Upper lobe of right lung (tissue), 1 donor: ENCODE measurements at regions not wholly inside any gene's neighbourhood (a gene's known extent, or its start where the extent isn't known, plus 50 kb on each side); places are given as distances from the start of the nearest gene placed in this dataset.

Source experiments
- ATAC-seq: fragments of 200-7000 bp; cut with Tn5 transposase; one replicate; pipeline ENCODE4 v1.9.1; 2020; ENCODE audit warnings: mild to moderate bottlenecking, moderate library complexity
- DNase-seq: peaks from one replicate; pipeline ENCODE4 v3.0.0-alpha.2; 2020
- H3K27ac ChIP-seq: fragments of 200-600 bp; one replicate; pipeline ENCODE4 v1.8.0; 2022
- H3K27me3 ChIP-seq: fragments of 200-600 bp; one replicate; pipeline ENCODE4 v1.8.0; 2022; ENCODE audit warnings: mild to moderate bottlenecking
- H3K36me3 ChIP-seq: fragments of 200-600 bp; one replicate; pipeline ENCODE4 v1.8.0; 2022
- H3K4me1 ChIP-seq: fragments of 200-600 bp; one replicate; pipeline ENCODE4 v1.8.0; 2022
- H3K4me3 ChIP-seq: fragments of 200-600 bp; one replicate; pipeline ENCODE4 v1.8.0; 2022; ENCODE audit warnings: mild to moderate bottlenecking
- H3K9me3 ChIP-seq: fragments of 200-600 bp; one replicate; pipeline ENCODE4 v1.8.0; 2022
- intact Hi-C: fragments of 100-400 bp; cut with DNase I; formaldehyde crosslinking; loops from one replicate; pipeline ENCODE4 v1.11.0; 2022
- TF ChIP-seq, protein P1 (sequence below): fragments of 200-600 bp; IDR thresholded peaks from one replicate; pipeline ENCODE4 v1.8.0; 2022; ENCODE audit warnings: antibody characterized with exemption
- donor health status: DM: no; HTN: yes; CAD: no; lungs with severe emphysema.

- TF ChIP-seq, protein P1, sequence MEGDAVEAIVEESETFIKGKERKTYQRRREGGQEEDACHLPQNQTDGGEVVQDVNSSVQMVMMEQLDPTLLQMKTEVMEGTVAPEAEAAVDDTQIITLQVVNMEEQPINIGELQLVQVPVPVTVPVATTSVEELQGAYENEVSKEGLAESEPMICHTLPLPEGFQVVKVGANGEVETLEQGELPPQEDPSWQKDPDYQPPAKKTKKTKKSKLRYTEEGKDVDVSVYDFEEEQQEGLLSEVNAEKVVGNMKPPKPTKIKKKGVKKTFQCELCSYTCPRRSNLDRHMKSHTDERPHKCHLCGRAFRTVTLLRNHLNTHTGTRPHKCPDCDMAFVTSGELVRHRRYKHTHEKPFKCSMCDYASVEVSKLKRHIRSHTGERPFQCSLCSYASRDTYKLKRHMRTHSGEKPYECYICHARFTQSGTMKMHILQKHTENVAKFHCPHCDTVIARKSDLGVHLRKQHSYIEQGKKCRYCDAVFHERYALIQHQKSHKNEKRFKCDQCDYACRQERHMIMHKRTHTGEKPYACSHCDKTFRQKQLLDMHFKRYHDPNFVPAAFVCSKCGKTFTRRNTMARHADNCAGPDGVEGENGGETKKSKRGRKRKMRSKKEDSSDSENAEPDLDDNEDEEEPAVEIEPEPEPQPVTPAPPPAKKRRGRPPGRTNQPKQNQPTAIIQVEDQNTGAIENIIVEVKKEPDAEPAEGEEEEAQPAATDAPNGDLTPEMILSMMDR, result no peak
- no peaks in the 10 kb centered on the region for H3K27me3 ChIP-seq
- DNase-seq, result no peak
- ATAC-seq, result no peak
- H3K27ac ChIP-seq, result no peak overlapping the region
- intact Hi-C loops, result no loop called here
- no peaks in the 10 kb centered on the region for H3K36me3 ChIP-seq
- H3K4me3 ChIP-seq, result no peak overlapping the region
- H3K9me3 ChIP-seq, result no peaks in the 10 kb centered on the region
- no peaks in the 10 kb centered on the region for H3K4me1 ChIP-seq
Measured at GRCh38 chr11:110837603-110838002, 125.4 kb upstream of the ARHGAP20 start.

DNA sequence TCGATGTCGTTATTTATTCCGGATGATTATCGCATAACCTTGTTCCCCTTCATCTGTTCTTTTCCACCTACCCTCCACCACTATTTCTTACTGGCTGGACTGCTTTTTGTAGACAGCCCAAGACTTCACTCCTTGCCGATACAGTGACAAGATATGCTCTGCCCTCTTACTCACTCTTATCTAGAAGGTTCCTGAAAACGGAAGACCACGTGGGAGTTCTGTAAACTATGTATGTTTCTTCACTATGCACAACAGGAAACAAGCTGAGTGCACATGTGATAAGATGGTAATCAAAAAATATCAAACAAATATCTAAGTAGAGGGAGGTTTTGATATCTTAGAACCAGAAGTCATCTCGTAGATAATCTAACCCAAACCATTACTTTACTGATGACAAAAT, 122.9 kb upstream of the ARHGAP20 start:
- no peaks in the 10 kb centered on the region for H3K36me3 ChIP-seq
- ATAC-seq (peak; percentile 50), DNase-seq (no peak)
- no peak overlapping the region for H3K4me3 ChIP-seq
- TF ChIP-seq, protein P1, result no peak
- intact Hi-C loops, result no loop called here
- no peaks in the 10 kb centered on the region for H3K4me1 ChIP-seq
- H3K9me3 ChIP-seq, result no peaks in the 10 kb centered on the region
- no peaks in the 10 kb centered on the region for H3K27me3 ChIP-seq
- H3K27ac ChIP-seq, result no peak overlapping the region

GRCh38 chr11:110833033-110833484, 120.8 kb upstream of the ARHGAP20 start:
- ATAC-seq, result no peak
- TF ChIP-seq, protein P1, result no peak

GRCh38 chr11:110832539-110832938, 120.3 kb upstream of the ARHGAP20 start:
- no peak for ATAC-seq
- Histone ChIP-seq H3K36me3 (no peaks in the 10 kb centered on the region), H3K9me3 (no peaks in the 10 kb centered on the region), H3K4me1 (no peaks in the 10 kb centered on the region), H3K27me3 (no peaks in the 10 kb centered on the region), H3K27ac (no peak overlapping the region), H3K4me3 (no peak overlapping the region)
- TF ChIP-seq, protein P1, result no peak
- intact Hi-C loops, result no loop called here
- DNase-seq, result no peak

More at GRCh38 chr11:110833033-110833484, 120.8 kb upstream of the ARHGAP20 start:
- Histone ChIP-seq H3K27me3 (no peaks in the 10 kb centered on the region), H3K9me3 (no peaks in the 10 kb centered on the region), H3K4me3 (no peak overlapping the region), H3K27ac (no peak overlapping the region), H3K36me3 (no peaks in the 10 kb centered on the region), H3K4me1 (no peaks in the 10 kb centered on the region)
- DNase-seq, result no peak
- intact Hi-C loops, result no loop called here

- H3K27me3 ChIP-seq, result no peaks in the 10 kb centered on the region
Measured at GRCh38 chr11:110832080-110832479, 119.8 kb upstream of the ARHGAP20 start.

More at GRCh38 chr11:110832080-110832479, 119.8 kb upstream of the ARHGAP20 start:
- H3K9me3 ChIP-seq, result no peaks in the 10 kb centered on the region
- DNase-seq (no peak), ATAC-seq (no peak)
- no peaks in the 10 kb centered on the region for H3K36me3 ChIP-seq
- TF ChIP-seq, protein P1, result no peak
- intact Hi-C loops, result no loop called here
- no peaks in the 10 kb centered on the region for H3K4me1 ChIP-seq
- H3K4me3 ChIP-seq, result no peak overlapping the region
- H3K27ac ChIP-seq, result no peak overlapping the region
